Astrocyte of the spinal cord (primary cell): ENCODE measurements at regions not wholly inside any gene's neighbourhood (a gene's known extent, or its start where the extent isn't known, plus 50 kb on each side); places are given as distances from the start of the nearest gene placed in this dataset.

Experiments used
- DNase-seq: peaks from one replicate; pipeline ENCODE4 v3.0.0; 2011; ENCODE audit warnings: low read depth, low spot score
- H3K4me3 ChIP-seq: 2 replicates; pipeline ENCODE4 v1.5.1; 2011; ENCODE audit warnings: low read depth, mild to moderate bottlenecking, low read length, moderate library complexity
- CTCF ChIP-seq: IDR thresholded peaks from 2 replicates; pipeline ENCODE4 v1.5.1; 2012; ENCODE audit warnings: low read depth, mild to moderate bottlenecking, low read length, inconsistent platforms
- in situ Hi-C: cut with HindIII; loops from 2 replicates; pipeline ENCODE4 v1.10.0; 2017; ENCODE audit warnings: low sequenced_read_pairs

- no peak overlapping the region for H3K4me3 ChIP-seq
- DNase-seq, result no peak
- TF ChIP-seq CTCF, result no peak
- in situ Hi-C loops, result no loop called here
Measured at GRCh38 chr2:66273933-66274490, 160.9 kb upstream of the MEIS1 start.

GRCh38 chr2:66272751-66273150, 162.2 kb upstream of the MEIS1 start:
- no peak for DNase-seq
- H3K4me3 ChIP-seq, result no peak overlapping the region

GRCh38 chr2:66271777-66272176, 163.1 kb upstream of the MEIS1 start:
- no peak for TF ChIP-seq CTCF
- DNase-seq, result no peak
- H3K4me3 ChIP-seq, result no peak overlapping the region
- in situ Hi-C loops, result no loop called here

More at GRCh38 chr2:66272751-66273150, 162.2 kb upstream of the MEIS1 start:
- in situ Hi-C loops, result no loop called here
- no peak for TF ChIP-seq CTCF

- TF ChIP-seq CTCF, result no peak
- no peak for DNase-seq
- no peak overlapping the region for H3K4me3 ChIP-seq
- in situ Hi-C loops, result no loop called here
Measured at GRCh38 chr2:66270247-66270646, 164.7 kb upstream of the MEIS1 start.

- H3K4me3 ChIP-seq, result no peak overlapping the region
- TF ChIP-seq CTCF, result no peak
- DNase-seq, result no peak
- in situ Hi-C loops, result no loop called here
Measured at GRCh38 chr2:66269166-66269565, 165.8 kb upstream of the MEIS1 start.

- no peak for DNase-seq
- no peak for TF ChIP-seq CTCF
- H3K4me3 ChIP-seq, result no peak overlapping the region
- in situ Hi-C loops, result no loop called here
Measured at GRCh38 chr2:66268756-66269155, 166.2 kb upstream of the MEIS1 start.

GRCh38 chr2:66264354-66264753, 170.6 kb upstream of the MEIS1 start:
- in situ Hi-C loops, result no loop called here

More at GRCh38 chr2:66264354-66264753, 170.6 kb upstream of the MEIS1 start:
- DNase-seq, result no peak
- no peak for TF ChIP-seq CTCF
- H3K4me3 ChIP-seq, result no peak overlapping the region
